ELF-1 (cell line): ENCODE measurements at regions not wholly inside any gene's neighbourhood (a gene's known extent, or its start where the extent isn't known, plus 50 kb on each side); places are given as distances from the start of the nearest gene placed in this dataset.

Experiments used
- DNase-seq: peaks from one replicate; pipeline ENCODE4 v3.0.0-alpha.2; 2016; ENCODE audit warnings: low read depth, low spot score

DNA sequence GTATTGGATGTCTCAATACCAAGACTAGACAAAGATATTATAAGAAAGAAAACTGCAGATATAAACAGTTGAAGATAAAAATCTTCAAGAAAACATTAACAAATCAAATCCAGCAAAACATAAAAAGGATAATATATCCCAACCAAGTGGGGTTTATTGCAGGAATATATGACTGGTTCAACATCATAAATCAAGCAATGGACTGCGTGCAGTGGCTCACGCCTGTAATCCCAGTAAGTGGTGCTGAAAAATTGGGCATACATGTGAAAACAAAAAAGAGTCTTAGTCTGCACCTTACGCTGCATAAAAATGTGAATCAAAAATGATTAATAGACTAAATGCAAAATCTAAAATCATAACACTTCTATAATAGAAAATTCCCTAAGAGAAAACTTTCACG is 112.9 kb upstream of the PDE4B start:
- DNase-seq = no peak

GRCh38 chr1:65681096-65681495 is 111.6 kb upstream of the PDE4B start:
- DNase-seq = no peak

DNA sequence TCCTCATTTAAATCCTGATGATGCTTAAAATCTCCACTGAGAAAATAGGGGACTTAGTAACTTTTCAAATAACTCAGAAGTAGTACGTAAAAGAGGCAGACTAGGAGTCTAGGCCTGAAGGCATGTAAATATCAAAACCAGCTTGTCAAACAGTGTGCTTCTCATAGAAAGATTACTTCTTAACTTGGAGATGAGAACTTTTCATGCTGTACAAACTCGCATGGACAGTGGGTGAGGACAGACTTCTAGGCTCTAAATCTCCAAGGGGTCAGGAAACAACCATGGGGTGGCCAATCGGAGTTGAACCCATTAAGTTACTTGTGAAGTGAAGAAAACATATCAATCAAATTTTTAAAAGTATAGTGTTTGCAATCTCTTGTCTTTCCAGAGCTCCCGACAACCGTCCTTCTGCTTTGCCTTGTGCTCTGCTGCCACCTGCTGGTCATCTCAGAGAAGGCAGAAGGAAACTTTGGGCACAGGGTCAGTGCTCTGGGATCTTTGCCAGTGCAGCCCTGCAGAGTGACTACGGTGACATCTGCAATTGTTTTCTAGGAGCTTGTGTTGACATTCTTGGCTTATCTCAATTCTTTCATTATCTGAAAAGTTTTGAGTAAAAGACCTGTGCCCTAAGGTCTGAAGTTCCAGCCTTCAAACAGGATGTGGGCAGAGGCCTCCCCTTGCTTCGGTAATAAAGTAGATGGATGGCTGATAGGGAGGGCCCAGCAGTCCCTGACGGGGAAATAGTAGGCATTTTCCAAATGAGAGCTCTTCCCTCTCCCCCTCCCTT is 105.1 kb upstream of the PDE4B start:
- peak; percentile 92 for DNase-seq

GRCh38 chr1:65688215-65688566 is 104.5 kb upstream of the PDE4B start:
- DNase-seq = no peak

- peak; percentile 21 for DNase-seq
Observed at GRCh38 chr1:65688848-65689247, 103.8 kb upstream of the PDE4B start.

- no peak for DNase-seq
Observed at GRCh38 chr1:65691152-65691900, 101.4 kb upstream of the PDE4B start.

DNA sequence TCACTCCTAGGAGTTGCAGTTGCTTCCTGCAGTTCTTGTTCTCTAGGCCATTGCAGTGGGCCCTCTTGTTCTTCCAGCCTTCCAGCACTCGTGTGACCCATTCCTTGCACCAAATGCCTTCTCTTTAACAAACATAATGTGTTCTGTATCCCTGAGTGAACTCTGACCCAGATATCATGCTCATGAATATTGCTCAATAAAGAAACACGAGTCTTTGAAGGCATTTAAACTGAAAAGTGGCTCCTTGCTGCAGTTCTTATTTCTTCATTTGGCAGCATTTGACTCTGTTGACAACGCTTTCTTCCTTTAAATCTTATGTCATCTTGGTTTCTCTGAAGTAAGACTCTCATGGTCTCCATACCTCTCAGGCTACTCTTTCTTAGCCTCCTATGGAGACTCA is 100.7 kb upstream of the PDE4B start:
- no peak for DNase-seq

GRCh38 chr1:65694126-65694525 is 98.6 kb upstream of the PDE4B start:
- no peak for DNase-seq

DNA sequence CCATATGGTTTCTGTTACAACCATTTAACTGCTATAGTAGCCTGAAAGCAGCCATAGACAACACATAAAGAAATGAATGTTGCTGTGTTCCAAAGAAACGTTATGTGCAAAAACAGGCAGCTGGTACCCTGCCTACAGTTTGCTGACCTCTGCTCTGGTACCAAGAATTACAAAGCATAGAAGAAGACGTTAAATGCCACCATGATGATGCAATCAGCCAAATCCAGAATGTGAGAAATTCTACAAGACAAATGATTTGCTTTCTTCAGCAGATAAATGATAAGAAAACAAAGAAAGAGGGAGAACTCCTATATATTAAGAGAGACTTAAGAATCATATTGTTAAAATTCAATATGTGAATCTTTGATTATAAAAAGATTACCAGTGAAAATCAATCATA is 97.8 kb upstream of the PDE4B start:
- DNase-seq = no peak

DNA sequence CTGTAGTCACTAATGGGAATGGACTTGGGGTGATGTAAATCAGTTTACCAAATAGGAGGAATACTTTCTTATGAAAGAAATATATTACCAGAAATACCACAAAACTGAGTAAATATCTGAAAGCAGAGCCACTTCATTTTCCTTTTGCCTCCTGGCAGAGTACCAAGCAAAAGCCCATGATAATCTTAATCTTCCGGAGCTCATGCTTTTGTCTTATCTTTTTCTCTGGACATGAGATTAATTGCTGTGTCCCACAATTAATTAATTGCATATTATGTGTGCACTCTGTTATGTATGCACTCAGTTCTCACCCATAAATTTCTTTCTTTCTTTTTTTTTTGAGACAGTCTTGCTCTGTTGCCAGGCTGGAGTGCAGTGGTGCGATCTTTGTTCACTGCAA is 94.1 kb upstream of the PDE4B start:
- DNase-seq = no peak

DNA sequence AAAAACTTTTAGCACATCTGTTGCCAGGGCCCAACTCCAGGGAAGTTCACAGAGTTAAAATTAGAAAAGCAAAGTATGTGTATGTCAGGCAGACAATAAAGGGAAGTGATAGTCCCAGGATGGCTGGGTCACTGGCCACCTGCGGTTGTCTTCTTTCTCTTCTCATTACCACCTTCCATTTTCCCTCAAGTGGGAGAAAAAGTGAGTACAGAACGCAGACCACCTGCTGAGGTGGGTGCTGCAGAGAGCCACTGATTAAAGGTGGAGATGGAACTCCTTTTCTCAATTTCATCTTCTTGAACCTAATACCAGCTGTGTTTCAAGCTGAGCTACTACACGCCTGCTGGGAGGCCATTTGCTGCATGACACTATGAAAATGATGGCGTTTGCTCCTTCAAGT is 88.8 kb upstream of the PDE4B start:
- DNase-seq = no peak

DNA sequence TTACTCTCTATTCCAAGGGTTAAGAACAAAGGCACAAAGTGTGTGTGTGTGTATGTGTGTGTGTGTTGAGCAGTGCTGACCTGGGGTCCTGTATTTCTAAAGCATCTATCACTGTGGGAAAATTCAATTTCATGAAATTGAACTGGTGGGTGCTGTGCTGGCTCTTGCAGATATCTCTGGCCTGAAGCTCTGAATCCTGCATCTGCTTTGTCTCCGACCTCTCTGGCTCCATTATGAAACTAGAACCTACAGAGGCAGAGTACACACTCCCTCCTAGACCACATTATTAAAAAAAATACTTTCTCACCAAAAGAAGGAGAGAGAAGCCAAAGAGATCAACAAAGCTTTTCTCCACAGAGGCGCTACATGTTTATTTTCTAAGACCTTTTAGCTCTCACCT is 88.4 kb upstream of the PDE4B start:
- DNase-seq = no peak

DNA sequence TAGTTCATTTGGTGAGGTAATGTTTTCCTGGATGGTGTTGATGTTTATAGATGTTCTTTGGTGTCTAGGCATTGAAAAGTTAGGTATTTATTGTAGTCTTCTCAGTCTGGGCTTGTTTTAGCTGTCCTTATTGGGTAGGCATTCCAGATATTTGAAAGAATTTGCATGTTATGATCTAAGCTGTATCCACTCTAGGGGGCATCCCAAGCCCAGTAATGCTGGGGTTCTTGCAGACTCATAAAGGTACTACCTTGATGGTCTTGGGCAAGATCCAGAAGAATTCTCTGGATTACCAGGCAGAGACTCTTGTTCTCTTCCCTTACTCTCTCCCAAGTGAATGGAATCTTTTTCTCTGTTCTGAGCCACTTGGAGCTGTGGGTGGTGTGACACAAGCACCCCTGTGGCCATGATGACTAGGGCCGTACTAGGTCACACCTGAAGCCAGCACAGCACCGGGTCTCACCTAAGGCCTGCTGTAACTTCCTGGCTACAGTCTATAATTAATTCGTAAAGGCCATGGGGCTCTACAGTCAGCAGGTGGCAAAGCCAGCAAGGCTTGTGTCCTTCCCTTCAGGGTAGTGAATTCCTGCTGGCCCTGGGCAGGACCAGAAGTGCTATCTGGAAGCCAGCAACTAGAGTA is 74.8 kb upstream of the PDE4B start:
- DNase-seq = no peak

- no peak for DNase-seq
Observed at GRCh38 chr1:65719391-65719790, 73.3 kb upstream of the PDE4B start.

DNA sequence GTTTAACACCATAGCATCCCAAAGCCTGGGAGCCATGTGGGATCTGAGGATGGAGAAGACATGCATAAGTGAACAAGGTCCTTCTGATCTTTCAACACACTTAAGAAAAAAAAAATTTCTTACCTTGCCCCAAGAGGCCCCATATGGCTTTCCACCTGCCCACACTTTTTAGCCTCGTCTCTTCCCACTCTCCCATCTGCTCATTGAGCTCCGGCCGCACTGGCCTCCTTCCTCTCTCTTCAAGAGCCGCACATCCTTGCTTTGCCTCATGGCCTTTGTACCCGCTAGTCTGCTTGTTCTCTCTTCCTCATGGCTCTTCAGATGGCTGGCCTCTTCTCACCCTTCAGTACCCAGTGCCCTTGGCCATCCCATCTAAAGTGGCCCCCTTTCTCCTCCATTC is 70.2 kb upstream of the PDE4B start:
- DNase-seq = no peak

DNA sequence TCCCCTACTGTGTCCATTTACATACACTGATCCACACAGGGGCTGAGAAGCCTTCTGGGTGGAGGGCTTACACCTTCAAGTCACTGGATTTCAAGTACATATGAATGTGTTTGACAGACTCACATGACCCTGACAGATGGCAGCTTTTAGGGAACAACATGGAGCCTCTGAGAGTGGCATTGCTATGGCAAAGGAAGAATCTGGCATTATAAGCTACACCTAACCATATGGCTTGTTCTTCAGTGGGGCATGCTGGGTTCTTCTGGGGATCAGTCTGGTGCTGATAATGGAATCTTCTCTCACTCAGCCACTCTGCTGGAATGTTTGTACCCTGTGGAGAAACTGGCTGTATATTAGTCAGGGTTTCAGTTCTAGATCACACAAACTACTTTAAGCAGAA is 68.5 kb upstream of the PDE4B start:
- DNase-seq = no peak

- DNase-seq = no peak
Observed at GRCh38 chr1:65725064-65725463, 67.6 kb upstream of the PDE4B start.

GRCh38 chr1:65728504-65728903 is 64.2 kb upstream of the PDE4B start:
- DNase-seq = no peak

- DNase-seq = no peak
Observed at GRCh38 chr1:65729259-65729658, 63.4 kb upstream of the PDE4B start.

DNA sequence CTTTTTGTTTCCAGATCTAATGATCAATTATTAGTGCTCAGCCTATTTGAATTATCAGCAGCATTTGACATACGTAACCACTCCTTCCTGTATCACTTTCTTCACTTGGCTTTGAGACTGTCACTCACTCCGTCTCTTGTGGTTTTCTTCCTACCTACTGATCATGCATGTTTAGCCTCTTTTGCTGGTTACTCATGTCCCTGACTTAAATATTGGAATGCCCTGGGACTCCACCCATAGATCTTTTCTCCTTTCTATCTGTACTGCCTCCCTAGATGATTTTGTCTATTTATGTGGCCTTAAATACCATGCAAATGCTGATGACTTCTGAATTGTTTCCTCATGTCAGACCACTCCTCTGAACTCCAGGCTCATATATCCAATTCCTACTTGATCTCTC is 57.7 kb upstream of the PDE4B start:
- DNase-seq = no peak

- no peak for DNase-seq
Observed at GRCh38 chr1:65741993-65742392, 50.7 kb upstream of the PDE4B start.
